ENCODE measurements at regions not wholly inside any gene's neighbourhood (a gene's known extent, or its start where the extent isn't known, plus 50 kb on each side); places are given as distances from the start of the nearest gene placed in this dataset.

DNA sequence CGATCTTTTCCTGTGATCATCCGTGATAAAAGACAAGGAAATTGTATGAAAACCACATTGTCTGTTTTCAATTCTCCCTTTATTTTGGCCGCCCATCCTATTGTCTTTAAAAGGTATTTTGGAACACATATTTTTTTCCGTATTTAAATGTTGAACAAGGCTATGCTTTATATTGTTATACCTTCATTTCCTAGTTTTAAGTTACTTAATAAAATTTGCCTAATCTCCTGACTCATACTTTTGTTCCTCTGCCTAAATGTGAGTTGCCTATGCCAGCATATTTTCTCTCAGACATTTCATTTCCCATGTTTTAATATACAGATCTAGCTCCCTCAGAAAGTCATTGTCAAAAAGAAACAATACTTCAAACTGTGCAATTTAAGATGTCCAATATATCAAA, 104.2 kb downstream of the SLITRK6 start:
- TF ChIP-seq, protein P1, sequence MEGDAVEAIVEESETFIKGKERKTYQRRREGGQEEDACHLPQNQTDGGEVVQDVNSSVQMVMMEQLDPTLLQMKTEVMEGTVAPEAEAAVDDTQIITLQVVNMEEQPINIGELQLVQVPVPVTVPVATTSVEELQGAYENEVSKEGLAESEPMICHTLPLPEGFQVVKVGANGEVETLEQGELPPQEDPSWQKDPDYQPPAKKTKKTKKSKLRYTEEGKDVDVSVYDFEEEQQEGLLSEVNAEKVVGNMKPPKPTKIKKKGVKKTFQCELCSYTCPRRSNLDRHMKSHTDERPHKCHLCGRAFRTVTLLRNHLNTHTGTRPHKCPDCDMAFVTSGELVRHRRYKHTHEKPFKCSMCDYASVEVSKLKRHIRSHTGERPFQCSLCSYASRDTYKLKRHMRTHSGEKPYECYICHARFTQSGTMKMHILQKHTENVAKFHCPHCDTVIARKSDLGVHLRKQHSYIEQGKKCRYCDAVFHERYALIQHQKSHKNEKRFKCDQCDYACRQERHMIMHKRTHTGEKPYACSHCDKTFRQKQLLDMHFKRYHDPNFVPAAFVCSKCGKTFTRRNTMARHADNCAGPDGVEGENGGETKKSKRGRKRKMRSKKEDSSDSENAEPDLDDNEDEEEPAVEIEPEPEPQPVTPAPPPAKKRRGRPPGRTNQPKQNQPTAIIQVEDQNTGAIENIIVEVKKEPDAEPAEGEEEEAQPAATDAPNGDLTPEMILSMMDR (conservative IDR thresholded peaks at IDR 0.05; ENCODE audit: low read length): no peak
- TF ChIP-seq EZH2phosphoT487 (IDR thresholded peaks at IDR 0.05; ENCODE audit: borderline replicate concordance): no peak
